CD14-positive monocyte (primary cell): ENCODE measurements at regions not wholly inside any gene's neighbourhood (a gene's known extent, or its start where the extent isn't known, plus 50 kb on each side); places are given as distances from the start of the nearest gene placed in this dataset.

Experiments
- DNase-seq, 3 donors: peaks; one replicate each; pipeline ENCODE4 v3.0.0-alpha.2; 2011 to 2022
- H2AFZ ChIP-seq: 2 replicates; pipeline ENCODE4 v1.6.0; 2012; ENCODE audit warnings: mild to moderate bottlenecking, low read depth, low read length, inconsistent platforms; ENCODE audit not compliant: insufficient read depth, poor library complexity, severe bottlenecking
- H3K27ac ChIP-seq, 2 donors: 1 replicate in 1 of 2; 2 replicates in 1 of 2; pipeline ENCODE4 v1.5.1; 2012 to 2013; ENCODE audit warnings: low read length in 2 of 2, control low read depth in 1 of 2, inconsistent platforms in 1 of 2, low read depth in 1 of 2, mild to moderate bottlenecking in 1 of 2
- H3K27me3 ChIP-seq, 2 donors: one replicate each; pipeline versions ENCODE4 v1.6.0 to v1.6.1; 2011 to 2013; ENCODE audit warnings: low read length in 2 of 2; ENCODE audit not compliant: control insufficient read depth in 2 of 2, insufficient read depth in 2 of 2
- H3K36me3 ChIP-seq, 2 donors: replicated peaks in 1 of 2; 1 replicate in 1 of 2; 2 replicates in 1 of 2; pipeline versions ENCODE4 v1.5.1 to v1.6.1; 2012 to 2013; ENCODE audit warnings: low read length in 2 of 2, control low read depth in 1 of 2, inconsistent platforms in 1 of 2, mild to moderate bottlenecking in 1 of 2; ENCODE audit not compliant: insufficient read depth in 2 of 2, control insufficient read depth in 1 of 2
- H3K4me1 ChIP-seq, 2 donors: 1 replicate in 1 of 2; 2 replicates in 1 of 2; pipeline versions ENCODE4 v1.5.1 to v1.6.1; 2012 to 2013; ENCODE audit warnings: low read length in 2 of 2, control low read depth in 1 of 2, inconsistent platforms in 1 of 2, mild to moderate bottlenecking in 1 of 2, moderate library complexity in 1 of 2; ENCODE audit not compliant: insufficient read depth in 2 of 2, control insufficient read depth in 1 of 2
- H3K4me2 ChIP-seq: replicated peaks from 2 replicates; pipeline ENCODE3; 2012; ENCODE audit warnings: low read length, moderate library complexity, mild to moderate bottlenecking; ENCODE audit not compliant: poor library complexity, severe bottlenecking; ENCODE audit errors: extremely low read depth
- H3K4me3 ChIP-seq, 3 experiments: fragments of 200-600 bp in 1 of 3; sonication (generic) in 1 of 3; replicated peaks in 1 of 3; 1 replicate in 2 of 3; 2 replicates in 1 of 3; pipeline ENCODE4 v1.5.1; 2011 to 2013; ENCODE audit warnings: low read length in 3 of 3, mild to moderate bottlenecking in 3 of 3, control low read depth in 2 of 3, low read depth in 2 of 3, inconsistent platforms in 1 of 3, moderate library complexity in 1 of 3
- H3K79me2 ChIP-seq: 2 replicates; pipeline ENCODE4 v1.6.0; 2012; ENCODE audit warnings: mild to moderate bottlenecking, control low read depth, inconsistent platforms, low read length, moderate library complexity; ENCODE audit not compliant: insufficient read depth
- H3K9ac ChIP-seq: 2 replicates; pipeline ENCODE4 v1.6.0; 2017; ENCODE audit warnings: low read length, mild to moderate bottlenecking; ENCODE audit not compliant: insufficient read depth, poor library complexity, severe bottlenecking
- H3K9me3 ChIP-seq, 2 donors: replicated peaks in 1 of 2; 1 replicate in 1 of 2; 2 replicates in 1 of 2; pipeline versions ENCODE4 v1.5.1 to v1.6.1; 2012 to 2013; ENCODE audit warnings: low read length in 2 of 2, control low read depth in 1 of 2; ENCODE audit not compliant: control insufficient read depth in 1 of 2, insufficient read depth in 1 of 2
- H4K20me1 ChIP-seq: 2 replicates; pipeline ENCODE4 v1.6.0; 2012; ENCODE audit warnings: mild to moderate bottlenecking, low read length, control low read depth, moderate library complexity; ENCODE audit not compliant: insufficient read depth
- H3K27ac Mint-ChIP-seq, 7 donors: one replicate each; pipeline ENCODE4 v1.8.0; 2020; ENCODE audit warnings: mild to moderate bottlenecking in 7 of 7, mixed read lengths in 7 of 7, moderate library complexity in 6 of 7, inconsistent platforms in 2 of 7
- H3K27me3 Mint-ChIP-seq, 3 donors: one replicate each; pipeline ENCODE4 v1.8.0; 2021 to 2022; ENCODE audit warnings: low read depth in 3 of 3, mild to moderate bottlenecking in 3 of 3, mixed read lengths in 3 of 3, moderate library complexity in 3 of 3, inconsistent platforms in 1 of 3
- H3K36me3 Mint-ChIP-seq, 2 donors: one replicate each; pipeline ENCODE4 v1.8.0; 2020; ENCODE audit warnings: mixed read lengths in 2 of 2, inconsistent platforms in 1 of 2, mild to moderate bottlenecking in 1 of 2
- H3K4me1 Mint-ChIP-seq: one replicate; pipeline ENCODE4 v1.8.0; 2020; ENCODE audit warnings: mild to moderate bottlenecking, mixed read lengths
- H3K4me3 Mint-ChIP-seq, 2 donors: one replicate each; pipeline ENCODE4 v1.8.0; 2020; ENCODE audit warnings: mild to moderate bottlenecking in 2 of 2, mixed read lengths in 2 of 2, moderate library complexity in 1 of 2
- H3K9me3 Mint-ChIP-seq, 7 donors: one replicate each; pipeline ENCODE4 v1.8.0; 2020 to 2022; ENCODE audit warnings: mixed read lengths in 7 of 7, mild to moderate bottlenecking in 6 of 7, moderate library complexity in 6 of 7, inconsistent platforms in 2 of 7
- CTCF ChIP-seq: fragments of 200-600 bp; IDR thresholded peaks from one replicate; pipeline ENCODE4 v1.8.0; 2022; ENCODE audit warnings: antibody characterized with exemption, mild to moderate bottlenecking
- WGBS: methylation state at CpG from one replicate; pipeline ENCODE4 v1.1.5; 2013; ENCODE audit warnings: missing lambda C conversion rate; ENCODE audit not compliant: insufficient coverage; 5-methylcytosine and 5-hydroxymethylcytosine counted together
- intact Hi-C, 2 donors: fragments of 100-400 bp; cut with micrococcal nuclease; formaldehyde crosslinking; loops; one replicate each; pipeline versions ENCODE4 v1.15.0 to v1.15.1; 2023

GRCh38 chr1:238111081-238111480 is 220.4 kb upstream of the ZP4 start:
- Histone ChIP-seq H3K4me1 (no peaks in the 10 kb centered on the region), H3K4me2 (no peak overlapping the region), H3K9me3 (no peaks in the 10 kb centered on the region), H3K27me3 (no peaks in the 10 kb centered on the region), H2AFZ (no peak overlapping the region), H3K36me3 (no peaks in the 10 kb centered on the region), H3K4me3 (no peak overlapping the region), H3K79me2 (no peaks in the 10 kb centered on the region), H3K9ac (no peak overlapping the region), H3K27ac (no peak overlapping the region), H4K20me1 (no peaks in the 10 kb centered on the region)
- intact Hi-C loops, result no loop called here
- DNase-seq, result no peak
- Mint-ChIP-seq H3K9me3 (peaks cover 0 to 7% (median 1%) of the 10 kb centered on the region in 7 donors), H3K4me1 (no peaks in the 10 kb centered on the region), H3K4me3 (no peak overlapping the region), H3K27ac (no peak overlapping the region), H3K36me3 (no peaks in the 10 kb centered on the region), H3K27me3 (peaks cover 0 to 2% (median 2%) of the 10 kb centered on the region in 3 donors)
- TF ChIP-seq CTCF, result no peak
- 92% methylated on average over 1 of the region's 1 CpG for whole genome bisulfite sequencing

GRCh38 chr1:238108417-238108816 is 217.7 kb upstream of the ZP4 start:
- TF ChIP-seq CTCF, result no peak
- intact Hi-C loops, result no loop called here
- Histone ChIP-seq H4K20me1 (no peaks in the 10 kb centered on the region), H2AFZ (no peak overlapping the region), H3K27ac (no peak overlapping the region), H3K9ac (no peak overlapping the region), H3K9me3 (peaks cover 0 to 8% of the 10 kb centered on the region in 2 donors), H3K4me2 (no peak overlapping the region), H3K4me1 (no peaks in the 10 kb centered on the region), H3K36me3 (no peaks in the 10 kb centered on the region), H3K27me3 (no peaks in the 10 kb centered on the region), H3K79me2 (no peaks in the 10 kb centered on the region), H3K4me3 (no peak overlapping the region)
- Mint-ChIP-seq H3K4me1 (no peaks in the 10 kb centered on the region), H3K36me3 (no peaks in the 10 kb centered on the region), H3K4me3 (no peak overlapping the region), H3K27me3 (peaks cover 0 to 3% (median 2%) of the 10 kb centered on the region in 3 donors), H3K27ac (peak overlapping the region in 1 of 7 donors; percentile 21), H3K9me3 (peaks cover 0 to 18% (median 6%) of the 10 kb centered on the region in 7 donors)
- no CpG with 5 or more reads among the region's 2 CpGs for WGBS
- DNase-seq, result no peak
